Liver (tissue), 7 donors: ENCODE measurements at regions not wholly inside any gene's neighbourhood (a gene's known extent, or its start where the extent isn't known, plus 50 kb on each side); places are given as distances from the start of the nearest gene placed in this dataset.
"Not testable (repeated sequence)": the region's sequence is repeated elsewhere in the genome, so short reads cannot be mapped to it uniquely, and the experiment has no call there.

Source experiments
- DNase-seq: peaks from one replicate; pipeline ENCODE4 v3.0.0-alpha.2; 2017; ENCODE audit warnings: low spot score
- H3K27ac ChIP-seq, 2 donors: one replicate each; pipeline ENCODE4 v1.7.0; 2013; ENCODE audit warnings: inconsistent platforms in 2 of 2, low read length in 2 of 2, control low read depth in 1 of 2, low read depth in 1 of 2, mild to moderate bottlenecking in 1 of 2
- H3K27me3 ChIP-seq, 4 donors: one replicate each; pipeline versions ENCODE4 v1.6.1 to v1.7.0; 2013; ENCODE audit warnings: low read length in 3 of 4, inconsistent platforms in 1 of 4, mild to moderate bottlenecking in 1 of 4, moderate library complexity in 1 of 4; ENCODE audit not compliant: control insufficient read depth in 4 of 4, insufficient read depth in 4 of 4
- H3K36me3 ChIP-seq, 4 donors: one replicate each; pipeline versions ENCODE4 v1.6.1 to v1.7.0; 2013; ENCODE audit warnings: low read length in 3 of 4, mild to moderate bottlenecking in 3 of 4, low read depth in 1 of 4, moderate library complexity in 1 of 4; ENCODE audit not compliant: control insufficient read depth in 4 of 4, insufficient read depth in 3 of 4
- H3K4me1 ChIP-seq, 4 donors: one replicate each; pipeline versions ENCODE4 v1.6.1 to v1.7.0; 2013; ENCODE audit warnings: low read length in 3 of 4, mild to moderate bottlenecking in 3 of 4, moderate library complexity in 1 of 4; ENCODE audit not compliant: control insufficient read depth in 4 of 4, insufficient read depth in 4 of 4
- H3K4me3 ChIP-seq, 3 donors: one replicate each; pipeline versions ENCODE4 v1.6.1 to v1.7.0; 2013; ENCODE audit warnings: low read length in 3 of 3, control low read depth in 1 of 3, low read depth in 1 of 3, mild to moderate bottlenecking in 1 of 3
- H3K9ac ChIP-seq, 2 donors: one replicate each; pipeline ENCODE4 v1.7.0; 2013; ENCODE audit warnings: low read length in 2 of 2, mild to moderate bottlenecking in 2 of 2, moderate library complexity in 2 of 2, control low read depth in 1 of 2, low read depth in 1 of 2
- H3K9me3 ChIP-seq, 4 donors: one replicate each; pipeline versions ENCODE4 v1.6.1 to v1.7.0; 2013; ENCODE audit warnings: low read length in 3 of 4; ENCODE audit not compliant: control insufficient read depth in 4 of 4
- EGR1 ChIP-seq, 2 donors: IDR thresholded peaks; 2 replicates each; pipeline ENCODE4 v1.6.1; 2016 to 2018; ENCODE audit warnings: antibody characterized with exemption in 2 of 2, low read depth in 2 of 2
- FOXA1 ChIP-seq: IDR thresholded peaks from 2 replicates; pipeline ENCODE4 v1.6.1; 2016; ENCODE audit warnings: antibody characterized with exemption
- FOXA2 ChIP-seq: IDR thresholded peaks from 2 replicates; pipeline ENCODE4 v1.6.1; 2016; ENCODE audit warnings: antibody characterized with exemption
- GABPA ChIP-seq, 2 donors: IDR thresholded peaks in 1 of 2; conservative IDR thresholded peaks in 1 of 2; 2 replicates each; pipeline ENCODE4 v1.6.1; 2016; ENCODE audit warnings: antibody characterized with exemption in 2 of 2, mild to moderate bottlenecking in 1 of 2, moderate library complexity in 1 of 2
- HNF4A ChIP-seq, 2 donors: conservative IDR thresholded peaks; 2 replicates each; pipeline ENCODE4 v1.6.1; 2016; ENCODE audit warnings: antibody characterized with exemption in 2 of 2, mild to moderate bottlenecking in 2 of 2
- NR2F2 ChIP-seq: IDR thresholded peaks from 2 replicates; pipeline ENCODE4 v1.6.1; 2016; ENCODE audit warnings: antibody characterized with exemption
- RAD21 ChIP-seq, 2 donors: IDR thresholded peaks; 2 replicates each; pipeline ENCODE4 v1.6.1; 2016; ENCODE audit warnings: antibody characterized with exemption in 2 of 2, mild to moderate bottlenecking in 2 of 2
- RXRA ChIP-seq, 2 donors: IDR thresholded peaks; 2 replicates each; pipeline ENCODE4 v1.6.1; 2017 to 2018; ENCODE audit warnings: antibody characterized with exemption in 2 of 2, mild to moderate bottlenecking in 1 of 2
- SP1 ChIP-seq: IDR thresholded peaks from 2 replicates; pipeline ENCODE4 v1.6.1; 2018; ENCODE audit warnings: antibody characterized with exemption, mild to moderate bottlenecking
- TAF1 ChIP-seq: conservative IDR thresholded peaks from 2 replicates; pipeline ENCODE4 v1.6.1; 2016; ENCODE audit warnings: antibody characterized with exemption, mild to moderate bottlenecking
- YY1 ChIP-seq: IDR thresholded peaks from 2 replicates; pipeline ENCODE4 v1.6.1; 2016; ENCODE audit warnings: antibody characterized with exemption, mild to moderate bottlenecking
- WGBS: extraction: QIAGEN DNeasy Blood & Tissue Kit; methylation state at CpG from one replicate; pipeline ENCODE4 v1.1.7; 2013; 5-methylcytosine and 5-hydroxymethylcytosine counted together
- TF ChIP-seq, protein P1 (sequence below): IDR thresholded peaks from 2 replicates; pipeline ENCODE4 v1.6.1; 2016; ENCODE audit warnings: antibody characterized with exemption
- TF ChIP-seq, protein P2 (sequence below): IDR thresholded peaks from 2 replicates; pipeline ENCODE4 v1.6.1; 2016; ENCODE audit warnings: antibody characterized with exemption
- TF ChIP-seq, protein P3 (sequence below): IDR thresholded peaks from 2 replicates; pipeline ENCODE4 v1.6.1; 2016; ENCODE audit warnings: antibody characterized with exemption, mild to moderate bottlenecking
- donor health status: healthy.
- donor health status: healthy.
- donor health status: healthy.
- donor health status: healthy.

DNA sequence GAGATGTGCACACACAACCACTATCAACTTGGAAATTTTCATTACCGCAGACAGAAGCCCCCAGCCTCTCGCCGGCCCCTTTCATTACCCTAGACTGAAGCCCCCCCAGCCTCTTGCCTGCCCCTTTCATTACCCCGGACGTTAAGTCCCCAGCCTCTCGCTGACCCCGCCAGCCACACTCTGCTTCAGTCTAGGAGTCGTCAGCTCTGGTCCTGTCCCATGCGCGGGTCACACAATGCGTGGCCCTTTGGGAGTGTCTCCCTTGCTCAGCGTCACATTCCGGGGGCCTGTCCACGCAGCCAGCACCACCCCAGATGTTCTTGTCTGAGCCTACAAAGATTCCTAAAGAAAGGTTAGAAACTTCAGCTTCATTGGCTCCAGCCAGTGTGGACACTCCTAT is 157.7 kb downstream of the LAT start:
- not testable (repeated sequence) for H3K36me3 ChIP-seq, H3K4me3 ChIP-seq, DNase-seq, H3K9me3 ChIP-seq, H3K27me3 ChIP-seq, H3K9ac ChIP-seq, H3K27ac ChIP-seq
- H3K4me1 ChIP-seq: peaks cover 0 to 16% (median 5%) of the 10 kb centered on the region in 4 donors
- WGBS: 95% methylated on average over 14 of the region's 14 CpGs

DNA sequence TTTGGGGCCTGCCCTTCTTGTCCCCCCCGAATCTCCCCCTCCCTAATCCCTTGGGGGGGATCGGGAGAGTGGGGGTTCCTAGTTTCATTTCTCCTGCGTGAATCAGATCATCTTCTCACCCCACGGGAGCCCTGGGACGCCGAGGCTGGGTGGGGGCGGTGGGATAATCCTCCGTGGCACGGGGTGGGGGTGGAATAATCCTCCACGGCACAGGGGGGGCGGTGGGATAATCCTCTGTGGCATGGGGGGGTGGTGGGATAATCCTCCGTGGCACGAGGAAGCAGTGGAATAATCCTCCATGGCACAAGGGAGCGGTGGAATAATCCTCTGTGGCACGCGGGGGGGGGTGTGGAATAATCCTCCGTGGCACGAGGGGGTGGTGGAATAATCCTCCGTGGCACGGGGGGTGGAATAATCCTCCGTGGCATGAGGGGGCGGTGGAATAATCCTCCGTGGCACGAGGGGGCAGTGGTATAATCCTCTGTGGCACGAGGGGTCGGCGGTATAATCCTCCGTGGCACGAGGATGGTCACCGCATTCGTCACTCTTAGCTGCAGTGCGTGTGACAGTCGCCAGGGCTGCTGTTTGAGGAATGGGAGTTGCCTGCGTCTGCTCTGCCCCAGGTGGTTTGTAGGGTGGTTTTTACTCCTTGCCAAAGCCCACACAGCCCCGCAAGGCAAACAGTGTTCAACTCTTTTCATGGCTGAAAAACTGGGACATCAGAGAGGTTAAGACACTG is 156.9 kb downstream of the LAT start:
- no peak overlapping the region for H3K27ac ChIP-seq
- TF ChIP-seq GABPA (IDR thresholded peaks at IDR 0.05 in 1 of 2, conservative IDR thresholded peaks at IDR 0.05 in 1 of 2) (no peak), NR2F2 (no peak), YY1 (no peak), RAD21 (IDR thresholded peaks at IDR 0.05) (no peak), FOXA1 (no peak), EGR1 (IDR thresholded peaks at IDR 0.05; ENCODE audit: low read depth in 2 of 2) (no peak), TAF1 (no peak), FOXA2 (no peak), HNF4A (conservative IDR thresholded peaks at IDR 0.05) (no peak), RXRA (IDR thresholded peaks at IDR 0.05) (no peak), SP1 (no peak)
- TF ChIP-seq, protein P1, sequence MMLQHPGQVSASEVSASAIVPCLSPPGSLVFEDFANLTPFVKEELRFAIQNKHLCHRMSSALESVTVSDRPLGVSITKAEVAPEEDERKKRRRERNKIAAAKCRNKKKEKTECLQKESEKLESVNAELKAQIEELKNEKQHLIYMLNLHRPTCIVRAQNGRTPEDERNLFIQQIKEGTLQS: no peak
- TF ChIP-seq, protein P2, sequence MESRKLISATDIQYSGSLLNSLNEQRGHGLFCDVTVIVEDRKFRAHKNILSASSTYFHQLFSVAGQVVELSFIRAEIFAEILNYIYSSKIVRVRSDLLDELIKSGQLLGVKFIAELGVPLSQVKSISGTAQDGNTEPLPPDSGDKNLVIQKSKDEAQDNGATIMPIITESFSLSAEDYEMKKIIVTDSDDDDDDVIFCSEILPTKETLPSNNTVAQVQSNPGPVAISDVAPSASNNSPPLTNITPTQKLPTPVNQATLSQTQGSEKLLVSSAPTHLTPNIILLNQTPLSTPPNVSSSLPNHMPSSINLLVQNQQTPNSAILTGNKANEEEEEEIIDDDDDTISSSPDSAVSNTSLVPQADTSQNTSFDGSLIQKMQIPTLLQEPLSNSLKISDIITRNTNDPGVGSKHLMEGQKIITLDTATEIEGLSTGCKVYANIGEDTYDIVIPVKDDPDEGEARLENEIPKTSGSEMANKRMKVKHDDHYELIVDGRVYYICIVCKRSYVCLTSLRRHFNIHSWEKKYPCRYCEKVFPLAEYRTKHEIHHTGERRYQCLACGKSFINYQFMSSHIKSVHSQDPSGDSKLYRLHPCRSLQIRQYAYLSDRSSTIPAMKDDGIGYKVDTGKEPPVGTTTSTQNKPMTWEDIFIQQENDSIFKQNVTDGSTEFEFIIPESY: no peak
- TF ChIP-seq, protein P3, sequence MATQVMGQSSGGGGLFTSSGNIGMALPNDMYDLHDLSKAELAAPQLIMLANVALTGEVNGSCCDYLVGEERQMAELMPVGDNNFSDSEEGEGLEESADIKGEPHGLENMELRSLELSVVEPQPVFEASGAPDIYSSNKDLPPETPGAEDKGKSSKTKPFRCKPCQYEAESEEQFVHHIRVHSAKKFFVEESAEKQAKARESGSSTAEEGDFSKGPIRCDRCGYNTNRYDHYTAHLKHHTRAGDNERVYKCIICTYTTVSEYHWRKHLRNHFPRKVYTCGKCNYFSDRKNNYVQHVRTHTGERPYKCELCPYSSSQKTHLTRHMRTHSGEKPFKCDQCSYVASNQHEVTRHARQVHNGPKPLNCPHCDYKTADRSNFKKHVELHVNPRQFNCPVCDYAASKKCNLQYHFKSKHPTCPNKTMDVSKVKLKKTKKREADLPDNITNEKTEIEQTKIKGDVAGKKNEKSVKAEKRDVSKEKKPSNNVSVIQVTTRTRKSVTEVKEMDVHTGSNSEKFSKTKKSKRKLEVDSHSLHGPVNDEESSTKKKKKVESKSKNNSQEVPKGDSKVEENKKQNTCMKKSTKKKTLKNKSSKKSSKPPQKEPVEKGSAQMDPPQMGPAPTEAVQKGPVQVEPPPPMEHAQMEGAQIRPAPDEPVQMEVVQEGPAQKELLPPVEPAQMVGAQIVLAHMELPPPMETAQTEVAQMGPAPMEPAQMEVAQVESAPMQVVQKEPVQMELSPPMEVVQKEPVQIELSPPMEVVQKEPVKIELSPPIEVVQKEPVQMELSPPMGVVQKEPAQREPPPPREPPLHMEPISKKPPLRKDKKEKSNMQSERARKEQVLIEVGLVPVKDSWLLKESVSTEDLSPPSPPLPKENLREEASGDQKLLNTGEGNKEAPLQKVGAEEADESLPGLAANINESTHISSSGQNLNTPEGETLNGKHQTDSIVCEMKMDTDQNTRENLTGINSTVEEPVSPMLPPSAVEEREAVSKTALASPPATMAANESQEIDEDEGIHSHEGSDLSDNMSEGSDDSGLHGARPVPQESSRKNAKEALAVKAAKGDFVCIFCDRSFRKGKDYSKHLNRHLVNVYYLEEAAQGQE: no peak
- H3K27me3 ChIP-seq: no peaks in the 10 kb centered on the region
- no peak for DNase-seq
- 95% methylated on average over 35 of the region's 35 CpGs for WGBS
- no peaks in the 10 kb centered on the region for H3K36me3 ChIP-seq
- H3K4me1 ChIP-seq: peaks cover 0 to 10% (median 3%) of the 10 kb centered on the region in 4 donors
- no peaks in the 10 kb centered on the region for H3K9me3 ChIP-seq
- H3K4me3 ChIP-seq: no peak overlapping the region
- H3K9ac ChIP-seq: no peak overlapping the region

DNA sequence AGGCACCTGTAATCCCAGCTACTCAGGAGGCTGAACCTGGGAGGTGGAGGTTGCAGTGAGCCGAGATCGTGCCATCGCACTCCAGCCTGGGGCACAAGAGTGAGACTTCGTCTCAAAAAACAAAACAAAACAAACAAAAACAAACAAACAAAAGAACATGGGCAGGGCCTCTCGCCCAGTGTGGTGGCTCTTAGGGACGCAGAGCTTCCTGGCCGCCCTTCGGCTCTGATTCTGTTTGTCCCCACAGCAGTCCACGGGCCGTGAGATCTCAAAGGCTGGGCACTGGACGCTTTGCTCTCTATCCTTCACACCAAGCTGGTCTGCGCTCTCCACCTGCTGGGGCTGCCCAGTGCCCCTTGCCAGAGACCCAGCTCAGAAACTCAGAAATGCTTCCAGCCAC is 156.3 kb downstream of the LAT start:
- not testable (repeated sequence) for H3K27me3 ChIP-seq, H3K4me1 ChIP-seq, H3K4me3 ChIP-seq, H3K9me3 ChIP-seq, H3K36me3 ChIP-seq, DNase-seq, H3K9ac ChIP-seq, H3K27ac ChIP-seq
- WGBS: 90% methylated on average over 12 of the region's 12 CpGs

DNA sequence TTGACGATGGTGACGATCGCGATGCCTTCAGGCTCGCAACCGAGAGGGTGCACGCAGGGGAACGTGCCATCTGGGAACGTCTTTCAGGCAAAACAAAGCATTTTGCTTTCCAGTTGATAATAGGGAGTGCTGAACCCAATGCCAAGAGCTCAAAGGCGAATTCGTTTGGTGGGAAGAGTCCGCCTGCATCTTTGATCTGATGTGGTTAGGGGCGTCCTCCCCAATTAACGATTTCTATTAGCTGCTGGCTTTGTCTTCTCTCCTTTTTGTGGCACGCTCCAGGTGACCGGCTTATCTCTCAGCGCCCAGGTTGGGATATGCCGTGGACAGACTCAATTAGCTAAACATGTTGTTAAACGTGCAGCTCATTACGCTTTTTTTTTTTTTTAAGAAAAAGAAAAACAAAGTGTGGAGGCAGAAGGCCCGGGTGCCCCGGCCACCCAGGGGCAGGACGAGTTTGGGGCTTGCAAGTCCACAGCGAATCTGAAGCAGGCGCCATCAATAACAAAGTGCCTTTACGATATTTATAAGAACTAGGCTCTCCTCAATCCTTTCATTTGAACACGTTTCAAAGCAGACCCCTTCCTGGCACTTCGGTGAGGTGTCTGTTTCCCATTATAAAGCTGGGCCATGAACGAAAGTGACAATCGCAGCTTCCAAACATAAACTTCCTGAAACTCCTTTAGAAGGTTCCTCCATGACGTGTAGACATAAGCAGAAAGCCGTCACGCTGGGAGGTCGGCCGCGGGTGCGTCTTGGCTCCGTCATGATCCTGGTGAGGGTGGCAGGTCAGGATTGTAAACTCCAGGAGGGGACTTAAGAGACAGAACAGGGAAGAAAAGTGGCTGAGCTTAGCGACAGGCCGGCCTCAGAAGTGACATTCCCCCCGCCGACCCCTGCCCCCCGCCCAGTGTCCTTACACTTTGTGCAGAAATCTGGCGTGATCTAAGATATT is 155.3 kb downstream of the LAT start:
- not testable (repeated sequence) for DNase-seq, H3K4me3 ChIP-seq, H3K4me1 ChIP-seq, H3K9me3 ChIP-seq, H3K27me3 ChIP-seq, H3K9ac ChIP-seq, H3K27ac ChIP-seq, H3K36me3 ChIP-seq
- WGBS: 93% methylated on average over 44 of the region's 44 CpGs
